WTC11 (cell line): ENCODE measurements at regions not wholly inside any gene's neighbourhood (a gene's known extent, or its start where the extent isn't known, plus 50 kb on each side); places are given as distances from the start of the nearest gene placed in this dataset.

Experiments used
- ATAC-seq: fragments of 200-7000 bp; cut with Tn5 transposase; 2 replicates; pipeline ENCODE4 v1.10.0; 2021; ENCODE audit warnings: mild to moderate bottlenecking, moderate library complexity
- CTCF ChIA-PET: fragments of 300-600 bp; sonication (Branson Sonifier 250); formaldehyde crosslinking; loops from one replicate; lab custom pipeline; 2021; ENCODE audit warnings: antibody characterized with exemption; lab: Charles Lee
- POLR2A ChIA-PET: fragments of 350-600 bp; sonication (Branson Sonifier 250); formaldehyde crosslinking; loops from one replicate; lab custom pipeline; 2021; ENCODE audit warnings: antibody characterized with exemption; lab: Charles Lee
- DNase-seq: peaks from one replicate; pipeline ENCODE4 v3.0.0; 2021; ENCODE audit warnings: low spot score
- H3K27ac Mint-ChIP-seq: 2 replicates; pipeline ENCODE4 v1.8.0; 2021; ENCODE audit warnings: mixed read lengths
- H3K27me3 Mint-ChIP-seq: 2 replicates; pipeline ENCODE4 v1.8.0; 2021; ENCODE audit warnings: low read depth, mild to moderate bottlenecking, moderate library complexity, mixed read lengths
- H3K36me3 Mint-ChIP-seq: 2 replicates; pipeline ENCODE4 v1.8.0; 2021; ENCODE audit warnings: mixed read lengths
- H3K4me1 Mint-ChIP-seq: 2 replicates; pipeline ENCODE4 v1.8.0; 2022; ENCODE audit warnings: mixed read lengths
- H3K4me3 Mint-ChIP-seq: 2 replicates; pipeline ENCODE4 v1.8.0; 2021; ENCODE audit warnings: mild to moderate bottlenecking, moderate library complexity, mixed read lengths
- H3K9me3 Mint-ChIP-seq: 2 replicates; pipeline ENCODE4 v1.8.0; 2021; ENCODE audit warnings: mixed read lengths
- AFF4 ChIP-seq: sonication (generic); formaldehyde crosslinking; IDR thresholded peaks from 2 replicates; pipeline ENCODE4 v1.8.1; 2023; ENCODE audit warnings: mild to moderate bottlenecking, missing genetic modification reagents, borderline replicate concordance
- ATF2 ChIP-seq: sonication (generic); formaldehyde crosslinking; IDR thresholded peaks from 2 replicates; pipeline ENCODE4 v1.8.1; 2022; ENCODE audit warnings: low read depth, missing genetic modification reagents, borderline replicate concordance
- CREM ChIP-seq: sonication (generic); formaldehyde crosslinking; IDR thresholded peaks from 2 replicates; pipeline ENCODE4 v1.8.1; 2022; ENCODE audit warnings: mild to moderate bottlenecking, missing genetic modification reagents, moderate library complexity
- ETV6 ChIP-seq: sonication (generic); formaldehyde crosslinking; IDR thresholded peaks from 2 replicates; pipeline ENCODE4 v1.8.1; 2022; ENCODE audit warnings: mild to moderate bottlenecking, missing genetic modification reagents
- FOXP4 ChIP-seq: sonication (generic); formaldehyde crosslinking; IDR thresholded peaks from 2 replicates; pipeline ENCODE4 v1.8.0; 2022; ENCODE audit warnings: mild to moderate bottlenecking, missing genetic modification reagents
- GTF2I ChIP-seq: fragments of 250-450 bp; sonication (Bioruptor Pico); conservative IDR thresholded peaks from 2 replicates; pipeline ENCODE4 v1.4.0; 2021; ENCODE audit warnings: mild to moderate bottlenecking
- HMGA2 ChIP-seq: fragments of 250-450 bp; sonication (Bioruptor Pico); IDR thresholded peaks from 2 replicates; pipeline ENCODE4 v1.4.0; 2021; ENCODE audit warnings: mild to moderate bottlenecking, moderate library complexity
- JUN ChIP-seq: sonication (generic); formaldehyde crosslinking; IDR thresholded peaks from 2 replicates; pipeline ENCODE4 v1.8.0; 2023; ENCODE audit warnings: mild to moderate bottlenecking, missing genetic modification reagents
- NR3C1 ChIP-seq: sonication (generic); formaldehyde crosslinking; conservative IDR thresholded peaks from 2 replicates; pipeline ENCODE4 v1.8.1; 2023; ENCODE audit warnings: low read depth, mild to moderate bottlenecking, missing genetic modification reagents
- OVOL2 ChIP-seq: fragments of 250-450 bp; sonication (Bioruptor Pico); IDR thresholded peaks from 2 replicates; pipeline ENCODE4 v1.9.0; 2021; ENCODE audit warnings: mild to moderate bottlenecking, borderline replicate concordance
- SP1 ChIP-seq: sonication (generic); formaldehyde crosslinking; conservative IDR thresholded peaks from 2 replicates; pipeline ENCODE4 v1.8.1; 2022; ENCODE audit warnings: missing genetic modification reagents
- STAT6 ChIP-seq: sonication (generic); formaldehyde crosslinking; conservative IDR thresholded peaks from 2 replicates; pipeline ENCODE4 v1.8.1; 2023; ENCODE audit warnings: mild to moderate bottlenecking, low read depth, missing genetic modification reagents, moderate library complexity
- TCF7 ChIP-seq: sonication (generic); formaldehyde crosslinking; IDR thresholded peaks from 2 replicates; pipeline ENCODE4 v1.8.0; 2022; ENCODE audit warnings: mild to moderate bottlenecking, low read depth, missing genetic modification reagents, moderate library complexity
- ZBTB21 ChIP-seq: sonication (generic); formaldehyde crosslinking; IDR thresholded peaks from 2 replicates; pipeline ENCODE4 v1.8.1; 2023; ENCODE audit warnings: mild to moderate bottlenecking, missing genetic modification reagents, borderline replicate concordance
- ZNF138 ChIP-seq: sonication (generic); formaldehyde crosslinking; conservative IDR thresholded peaks from 2 replicates; pipeline ENCODE4 v1.8.1; 2022; ENCODE audit warnings: mild to moderate bottlenecking, moderate library complexity, missing genetic modification reagents
- ZNF263 ChIP-seq: sonication (generic); formaldehyde crosslinking; IDR thresholded peaks from 2 replicates; pipeline ENCODE4 v1.8.1; 2022; ENCODE audit warnings: low read depth, mild to moderate bottlenecking, moderate library complexity, missing genetic modification reagents
- ZNF317 ChIP-seq: sonication (generic); formaldehyde crosslinking; IDR thresholded peaks from 2 replicates; pipeline ENCODE4 v1.8.1; 2023; ENCODE audit warnings: low read depth, mild to moderate bottlenecking, moderate library complexity, missing genetic modification reagents, borderline replicate concordance
- ZNF396 ChIP-seq: fragments of 250-450 bp; sonication (Bioruptor Pico); IDR thresholded peaks from 2 replicates; pipeline ENCODE4 v1.8.0; 2021; ENCODE audit warnings: mild to moderate bottlenecking, moderate library complexity, borderline replicate concordance
- ZNF512 ChIP-seq: sonication (generic); formaldehyde crosslinking; IDR thresholded peaks from 2 replicates; pipeline ENCODE4 v1.8.1; 2022; ENCODE audit warnings: missing genetic modification reagents, borderline replicate concordance

- TF ChIP-seq ZBTB21 (CRISPR knock-in tag) (no peak), NR3C1 (no peak), GTF2I (CRISPR knock-in tag) (no peak), AFF4 (no peak), HMGA2 (CRISPR knock-in tag) (no peak), TCF7 (CRISPR knock-in tag) (no peak), SP1 (CRISPR knock-in tag) (no peak), FOXP4 (CRISPR knock-in tag) (no peak), JUN (no peak), ZNF317 (CRISPR knock-in tag) (no peak), ZNF263 (CRISPR knock-in tag) (no peak), ZNF512 (CRISPR knock-in tag) (no peak), CREM (CRISPR knock-in tag) (no peak), ATF2 (CRISPR knock-in tag) (no peak), ZNF396 (CRISPR knock-in tag) (no peak), ETV6 (CRISPR knock-in tag) (no peak)
- no peaks in the 10 kb centered on the region for H3K36me3 Mint-ChIP-seq
- no peaks in the 10 kb centered on the region for H3K4me1 Mint-ChIP-seq
- no peaks in the 10 kb centered on the region for H3K27me3 Mint-ChIP-seq
- POLR2A ChIA-PET = no interaction called here
- no peak overlapping the region for H3K4me3 Mint-ChIP-seq
- H3K9me3 Mint-ChIP-seq = peaks cover 23% of the 10 kb centered on the region; the same call in 1 of the 2 replicates
- CTCF ChIA-PET = interaction anchor here (0.9 kb wide), 1 partner anchor 401 kb away, joined by 4 read pairs; no protein-coding TSS in a partner anchor
- no peak overlapping the region for H3K27ac Mint-ChIP-seq
- ATAC-seq (no peak), DNase-seq (no peak)
Observed at GRCh38 chr5:121218086-121218485, 633.6 kb upstream of the FTMT start.

GRCh38 chr5:121221483-121221882 is 630.2 kb upstream of the FTMT start:
- Mint-ChIP-seq H3K4me1 (no peaks in the 10 kb centered on the region), H3K27ac (no peak overlapping the region), H3K36me3 (no peaks in the 10 kb centered on the region; the same call in 1 of the 2 replicates)
- POLR2A ChIA-PET = no interaction called here
- DNase-seq = no peak
- CTCF ChIA-PET = no interaction called here
- TF ChIP-seq STAT6 (CRISPR knock-in tag) = no peak
- TF ChIP-seq HMGA2 (CRISPR knock-in tag) = no peak
- no peak for TF ChIP-seq ZNF138 (CRISPR knock-in tag)
- TF ChIP-seq OVOL2 = no peak
- no peak for TF ChIP-seq ZNF263 (CRISPR knock-in tag)
- no peak for TF ChIP-seq FOXP4 (CRISPR knock-in tag)
- TF ChIP-seq ZNF396 (CRISPR knock-in tag) = no peak
- TF ChIP-seq, all 79 proteins: peak for 0
- Mint-ChIP-seq H3K27me3 (no peaks in the 10 kb centered on the region), H3K9me3 (peaks cover 23% of the 10 kb centered on the region; the same call in 1 of the 2 replicates), H3K4me3 (no peak overlapping the region)
- ATAC-seq = no peak
